Body of pancreas (tissue), 4 donors: ENCODE measurements at regions not wholly inside any gene's neighbourhood (a gene's known extent, or its start where the extent isn't known, plus 50 kb on each side); places are given as distances from the start of the nearest gene placed in this dataset.

Experiments used
- ATAC-seq: fragments of 150-250 bp; one replicate; pipeline ENCODE4 v1.9.1; 2016
- DNase-seq, 4 donors: peaks; one replicate each; pipeline ENCODE4 v3.0.0-alpha.2; 2019
- H3K27ac ChIP-seq, 4 donors: fragments of 200-600 bp; sonication (generic); 1 replicate in 3 of 4; 2 replicates in 1 of 4; pipeline versions ENCODE4 v1.5.1 to v1.6.1; 2016 to 2019; ENCODE audit warnings: mild to moderate bottlenecking in 1 of 4, mixed read lengths in 1 of 4, moderate library complexity in 1 of 4
- H3K27me3 ChIP-seq, 2 donors: fragments of 200-600 bp; sonication (generic); one replicate each; pipeline ENCODE4 v1.6.0; 2016; ENCODE audit warnings: mild to moderate bottlenecking in 1 of 2
- H3K36me3 ChIP-seq, 2 donors: fragments of 200-600 bp; sonication (generic); replicated peaks in 1 of 2; 2 replicates each; pipeline ENCODE4 v1.5.1; 2016; ENCODE audit warnings: low read depth in 2 of 2; ENCODE audit not compliant: insufficient read depth in 1 of 2
- H3K4me1 ChIP-seq: fragments of 200-600 bp; sonication (generic); one replicate; pipeline ENCODE4 v1.6.0; 2016
- H3K4me3 ChIP-seq, 2 donors: fragments of 200-600 bp; sonication (generic); 1 replicate in 1 of 2; 2 replicates in 1 of 2; pipeline ENCODE4 v1.5.1; 2016 to 2019
- H3K9me3 ChIP-seq, 3 donors: fragments of 200-600 bp; sonication (generic); 1 replicate in 2 of 3; 2 replicates in 1 of 3; pipeline ENCODE4 v1.5.1; 2016
- CTCF ChIP-seq, 7 experiments: fragments of 450-650 bp in 4 of 7; fragments of 200-600 bp in 3 of 7; sonication (generic) in 3 of 7; IDR thresholded peaks; one replicate each; pipeline ENCODE4 v1.5.1; 2016 to 2019; ENCODE audit warnings: antibody characterized with exemption in 7 of 7
- POLR2A ChIP-seq, 3 donors: fragments of 450-650 bp; IDR thresholded peaks; one replicate each; pipeline ENCODE4 v1.6.1; 2016; ENCODE audit warnings: antibody characterized with exemption in 3 of 3, mild to moderate bottlenecking in 2 of 3
- WGBS, 2 donors: methylation state at CpG; one replicate each; pipeline ENCODE4 v1.1.5; 2017; 5-methylcytosine and 5-hydroxymethylcytosine counted together
- intact Hi-C: fragments of 100-400 bp; cut with DNase I; formaldehyde crosslinking; loops from one replicate; pipeline ENCODE4 v1.15.1; 2023

GRCh38 chr5:56625541-56625940 lies 189.8 kb upstream of the MAP3K1 start:
- 69 to 72% methylated on average over 2 of the region's 2 CpGs for WGBS, 2 donors
- intact Hi-C loops, result no loop called here

GRCh38 chr5:56624751-56625150 lies 190.6 kb upstream of the MAP3K1 start:
- DNase-seq (no peak), ATAC-seq (no peak)
- no peaks in the 10 kb centered on the region for H3K27me3 ChIP-seq
- TF ChIP-seq CTCF (IDR thresholded peaks at IDR 0.05), result no peak
- TF ChIP-seq POLR2A (IDR thresholded peaks at IDR 0.05), result no peak
- no peak overlapping the region for H3K4me3 ChIP-seq
- intact Hi-C loops, result no loop called here
- no peaks in the 10 kb centered on the region for H3K4me1 ChIP-seq
- WGBS, 2 donors, result 77 to 92% methylated on average over 1 of the region's 1 CpG
- no peaks in the 10 kb centered on the region for H3K9me3 ChIP-seq
- no peak overlapping the region for H3K27ac ChIP-seq
- no peaks in the 10 kb centered on the region for H3K36me3 ChIP-seq

More at GRCh38 chr5:56625541-56625940, 189.8 kb upstream of the MAP3K1 start:
- no peaks in the 10 kb centered on the region for H3K36me3 ChIP-seq
- H3K27ac ChIP-seq, result no peak overlapping the region
- no peaks in the 10 kb centered on the region for H3K9me3 ChIP-seq
- TF ChIP-seq POLR2A (IDR thresholded peaks at IDR 0.05) (no peak), CTCF (IDR thresholded peaks at IDR 0.05) (no peak)
- no peaks in the 10 kb centered on the region for H3K4me1 ChIP-seq
- DNase-seq, result no peak
- H3K27me3 ChIP-seq, result no peaks in the 10 kb centered on the region
- no peak overlapping the region for H3K4me3 ChIP-seq
- no peak for ATAC-seq

GRCh38 chr5:56622141-56622540 lies 193.2 kb upstream of the MAP3K1 start:
- Histone ChIP-seq H3K27ac (no peak overlapping the region), H3K36me3 (no peaks in the 10 kb centered on the region), H3K27me3 (no peaks in the 10 kb centered on the region), H3K4me3 (no peak overlapping the region), H3K4me1 (no peaks in the 10 kb centered on the region), H3K9me3 (no peaks in the 10 kb centered on the region)
- DNase-seq (no peak), ATAC-seq (no peak)
- no peak for TF ChIP-seq CTCF (IDR thresholded peaks at IDR 0.05)
- TF ChIP-seq POLR2A (IDR thresholded peaks at IDR 0.05), result no peak
- intact Hi-C loops, result no loop called here
- 94 to 95% methylated on average over 2 of the region's 2 CpGs for WGBS, 2 donors

- Histone ChIP-seq H3K9me3 (no peaks in the 10 kb centered on the region), H3K4me3 (no peak overlapping the region), H3K27ac (no peak overlapping the region), H3K36me3 (no peaks in the 10 kb centered on the region), H3K4me1 (no peaks in the 10 kb centered on the region), H3K27me3 (no peaks in the 10 kb centered on the region)
- ATAC-seq (no peak), DNase-seq (no peak)
- WGBS, 2 donors, result 90 to 93% methylated on average over 3 of the region's 3 CpGs
- intact Hi-C loops, result no loop called here
- TF ChIP-seq POLR2A (IDR thresholded peaks at IDR 0.05), result no peak
- TF ChIP-seq CTCF (IDR thresholded peaks at IDR 0.05), result no peak
Measured at GRCh38 chr5:56620903-56621677, 194.3 kb upstream of the MAP3K1 start.

GRCh38 chr5:56617998-56618397 lies 197.4 kb upstream of the MAP3K1 start:
- Histone ChIP-seq H3K27ac (no peak overlapping the region), H3K9me3 (no peaks in the 10 kb centered on the region), H3K36me3 (no peaks in the 10 kb centered on the region), H3K4me3 (no peak overlapping the region), H3K4me1 (peaks cover 8% of the 10 kb centered on the region), H3K27me3 (no peaks in the 10 kb centered on the region)
- ATAC-seq (no peak), DNase-seq (no peak)
- 89 to 90% methylated on average over 4 of the region's 4 CpGs for WGBS, 2 donors
- intact Hi-C loops, result no loop called here
- TF ChIP-seq POLR2A (IDR thresholded peaks at IDR 0.05) (no peak), CTCF (IDR thresholded peaks at IDR 0.05) (no peak)
